Tibial nerve (tissue), 4 donors: ENCODE measurements at regions not wholly inside any gene's neighbourhood (a gene's known extent, or its start where the extent isn't known, plus 50 kb on each side); places are given as distances from the start of the nearest gene placed in this dataset.

Experiments
- DNase-seq, 2 donors: peaks; one replicate each; pipeline ENCODE4 v3.0.0-alpha.2; 2019; ENCODE audit warnings: low spot score in 2 of 2
- H3K27ac ChIP-seq, 4 donors: fragments of 200-600 bp; sonication (generic) in 3 of 4; one replicate each; pipeline ENCODE4 v1.5.1; 2017 to 2019; ENCODE audit warnings: mild to moderate bottlenecking in 1 of 4
- H3K27me3 ChIP-seq, 2 donors: fragments of 200-600 bp; sonication (generic) in 1 of 2; one replicate each; pipeline versions ENCODE4 v1.5.1 to v1.6.0; 2017 to 2019
- H3K36me3 ChIP-seq, 3 donors: fragments of 200-600 bp; sonication (generic); one replicate each; pipeline ENCODE4 v1.5.1; 2018 to 2019
- H3K4me1 ChIP-seq, 4 donors: fragments of 200-600 bp; sonication (generic) in 3 of 4; one replicate each; pipeline ENCODE4 v1.5.1; 2017 to 2019
- H3K4me3 ChIP-seq, 4 donors: fragments of 200-600 bp; sonication (generic) in 3 of 4; one replicate each; pipeline ENCODE4 v1.5.1; 2017 to 2019; ENCODE audit warnings: mild to moderate bottlenecking in 1 of 4, moderate library complexity in 1 of 4
- H3K9me3 ChIP-seq, 4 donors: fragments of 200-600 bp; sonication (generic) in 3 of 4; one replicate each; pipeline ENCODE4 v1.5.1; 2017 to 2019
- EP300 ChIP-seq, 2 donors: sonication (generic); formaldehyde crosslinking; IDR thresholded peaks; one replicate each; pipeline ENCODE4 v1.6.1; 2017; ENCODE audit warnings: antibody characterized with exemption in 2 of 2, mild to moderate bottlenecking in 1 of 2
- POLR2A ChIP-seq, 2 donors: fragments of 450-650 bp; IDR thresholded peaks; one replicate each; pipeline ENCODE4 v1.6.1; 2017; ENCODE audit warnings: antibody characterized with exemption in 2 of 2, mild to moderate bottlenecking in 2 of 2, moderate library complexity in 2 of 2
- WGBS, 2 donors: methylation state at CpG; one replicate each; pipeline ENCODE4 v1.1.5; 2018; 5-methylcytosine and 5-hydroxymethylcytosine counted together
- TF ChIP-seq, protein P1 (sequence below), 5 experiments: fragments of 200-600 bp in 3 of 5; fragments of 450-650 bp in 2 of 5; sonication (generic) in 3 of 5; IDR thresholded peaks; one replicate each; pipeline ENCODE4 v1.5.1; 2016 to 2019; ENCODE audit warnings: antibody characterized with exemption in 5 of 5, mild to moderate bottlenecking in 3 of 5, moderate library complexity in 2 of 5

GRCh38 chr6:9878535-9878934 lies 536.3 kb downstream of the TFAP2A start:
- Histone ChIP-seq H3K27ac (no peak overlapping the region), H3K36me3 (no peaks in the 10 kb centered on the region), H3K27me3 (no peaks in the 10 kb centered on the region), H3K4me1 (no peaks in the 10 kb centered on the region), H3K4me3 (no peak overlapping the region), H3K9me3 (peaks cover 0 to 33% (median 6%) of the 10 kb centered on the region in 4 donors)
- no peak for DNase-seq
- WGBS, 2 donors, result 48 to 49% methylated on average over 1 of the region's 1 CpG
- TF ChIP-seq POLR2A (IDR thresholded peaks at IDR 0.05), result no peak
- TF ChIP-seq, protein P1, sequence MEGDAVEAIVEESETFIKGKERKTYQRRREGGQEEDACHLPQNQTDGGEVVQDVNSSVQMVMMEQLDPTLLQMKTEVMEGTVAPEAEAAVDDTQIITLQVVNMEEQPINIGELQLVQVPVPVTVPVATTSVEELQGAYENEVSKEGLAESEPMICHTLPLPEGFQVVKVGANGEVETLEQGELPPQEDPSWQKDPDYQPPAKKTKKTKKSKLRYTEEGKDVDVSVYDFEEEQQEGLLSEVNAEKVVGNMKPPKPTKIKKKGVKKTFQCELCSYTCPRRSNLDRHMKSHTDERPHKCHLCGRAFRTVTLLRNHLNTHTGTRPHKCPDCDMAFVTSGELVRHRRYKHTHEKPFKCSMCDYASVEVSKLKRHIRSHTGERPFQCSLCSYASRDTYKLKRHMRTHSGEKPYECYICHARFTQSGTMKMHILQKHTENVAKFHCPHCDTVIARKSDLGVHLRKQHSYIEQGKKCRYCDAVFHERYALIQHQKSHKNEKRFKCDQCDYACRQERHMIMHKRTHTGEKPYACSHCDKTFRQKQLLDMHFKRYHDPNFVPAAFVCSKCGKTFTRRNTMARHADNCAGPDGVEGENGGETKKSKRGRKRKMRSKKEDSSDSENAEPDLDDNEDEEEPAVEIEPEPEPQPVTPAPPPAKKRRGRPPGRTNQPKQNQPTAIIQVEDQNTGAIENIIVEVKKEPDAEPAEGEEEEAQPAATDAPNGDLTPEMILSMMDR (IDR thresholded peaks at IDR 0.05), result no peak
- TF ChIP-seq EP300 (IDR thresholded peaks at IDR 0.05), result no peak

DNA sequence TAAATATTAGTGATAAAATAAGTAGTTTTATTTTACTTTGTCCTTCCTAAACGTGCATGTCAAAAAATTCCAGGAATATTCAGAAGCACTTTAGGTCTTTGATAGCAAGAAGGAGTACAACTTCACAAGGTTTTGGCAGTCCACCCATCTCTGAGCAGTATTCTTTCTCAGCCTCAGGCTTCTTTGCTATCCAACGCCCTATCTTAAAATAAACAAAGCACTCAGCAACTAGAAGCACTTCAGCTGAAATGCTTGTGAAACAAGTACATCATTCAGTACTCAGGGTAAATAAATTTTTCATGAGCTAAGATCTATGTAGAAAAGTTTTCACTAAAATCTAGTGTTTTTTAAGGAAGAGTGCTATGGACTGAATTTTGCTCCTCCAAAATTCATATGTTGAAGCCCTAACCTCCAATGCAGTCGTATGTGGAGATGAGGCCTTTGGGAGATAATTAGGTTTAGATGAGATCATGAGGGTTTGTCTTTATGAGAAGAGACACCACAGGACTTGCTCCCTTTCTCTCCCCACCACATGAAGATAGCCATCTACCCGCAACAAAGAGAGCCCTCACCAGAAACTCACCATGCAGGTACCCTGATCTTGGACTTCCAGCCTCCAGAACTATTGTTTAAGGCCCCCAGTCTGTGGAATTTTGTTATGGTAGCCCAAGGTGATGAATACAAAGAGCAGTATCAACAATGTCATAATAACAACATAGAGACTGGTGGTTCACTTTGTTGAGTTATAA lies 539.1 kb downstream of the TFAP2A start:
- WGBS, 2 donors, result 44 to 47% methylated on average over 4 of the region's 4 CpGs
- Histone ChIP-seq H3K4me3 (no peak overlapping the region), H3K27me3 (no peaks in the 10 kb centered on the region), H3K36me3 (no peaks in the 10 kb centered on the region), H3K27ac (no peak overlapping the region), H3K4me1 (no peaks in the 10 kb centered on the region), H3K9me3 (peaks cover 0 to 19% (median 0%) of the 10 kb centered on the region in 4 donors)
- TF ChIP-seq, protein P1 (IDR thresholded peaks at IDR 0.05), result no peak
- TF ChIP-seq EP300 (IDR thresholded peaks at IDR 0.05), result no peak
- TF ChIP-seq POLR2A (IDR thresholded peaks at IDR 0.05), result no peak
- DNase-seq, result no peak

- DNase-seq, result no peak
- TF ChIP-seq POLR2A (IDR thresholded peaks at IDR 0.05) (no peak), EP300 (IDR thresholded peaks at IDR 0.05) (no peak)
- TF ChIP-seq, protein P1 (IDR thresholded peaks at IDR 0.05), result no peak
- Histone ChIP-seq H3K27me3 (no peaks in the 10 kb centered on the region), H3K9me3 (peaks cover 0 to 14% (median 0%) of the 10 kb centered on the region in 4 donors), H3K4me1 (no peaks in the 10 kb centered on the region), H3K27ac (no peak overlapping the region), H3K4me3 (no peak overlapping the region), H3K36me3 (no peaks in the 10 kb centered on the region)
- 90 to 93% methylated on average over 2 of the region's 2 CpGs for WGBS, 2 donors
Measured at GRCh38 chr6:9862603-9863167, 552.2 kb downstream of the TFAP2A start.

GRCh38 chr6:9851541-9852380 lies 563.1 kb downstream of the TFAP2A start:
- no peak for DNase-seq
- Histone ChIP-seq H3K27ac (no peak overlapping the region), H3K27me3 (no peaks in the 10 kb centered on the region), H3K4me1 (no peaks in the 10 kb centered on the region), H3K4me3 (no peak overlapping the region), H3K9me3 (peaks cover 0 to 42% (median 0%) of the 10 kb centered on the region in 4 donors), H3K36me3 (no peaks in the 10 kb centered on the region)
- 80 to 85% methylated on average over 9 of the region's 9 CpGs for WGBS, 2 donors
- no peak for TF ChIP-seq EP300 (IDR thresholded peaks at IDR 0.05)
- TF ChIP-seq, protein P1 (IDR thresholded peaks at IDR 0.05), result no peak
- TF ChIP-seq POLR2A (IDR thresholded peaks at IDR 0.05), result no peak
